Endothelial cell of umbilical vein (primary cell): ENCODE measurements at regions not wholly inside any gene's neighbourhood (a gene's known extent, or its start where the extent isn't known, plus 50 kb on each side); places are given as distances from the start of the nearest gene placed in this dataset.

Experiments used
- BruUV-seq: library from RNA; stranded (reverse); fragments of 400-500 nt; replicated peaks from 2 replicates; lab custom pipeline; 2021; lab: Mats Ljungman, UMichigan
- CTCF ChIA-PET: fragments of 300-600, 350-600 bp; sonication (Branson Sonifier 250); formaldehyde crosslinking; loops from one replicate; lab custom pipeline; 2021; ENCODE audit warnings: antibody characterized with exemption, inconsistent platforms; lab: Charles Lee
- POLR2A ChIA-PET: fragments of 300-600, 350-600 bp; sonication (Branson Sonifier 250); formaldehyde crosslinking; loops from one replicate; lab custom pipeline; 2021; ENCODE audit warnings: antibody characterized with exemption, inconsistent platforms; lab: Charles Lee
- DNase-seq: peaks from one replicate; pipeline ENCODE4 v3.0.0-alpha.2; 2011; ENCODE audit warnings: low read depth, low spot score
- FAIRE-seq: peaks from 2 replicates; lab custom pipeline; 2011; peaks lifted over from hg19 to GRCh38; lab: Jason Lieb, UNC
- H2AFZ ChIP-seq: 2 replicates; pipeline ENCODE4 v1.6.0; 2012; ENCODE audit warnings: low read depth, low read length, control low read depth, inconsistent platforms
- H3K27ac ChIP-seq: 2 replicates; pipeline ENCODE4 v1.5.1; 2011; ENCODE audit warnings: low read depth, mild to moderate bottlenecking, control low read depth, low read length, moderate library complexity; ENCODE audit not compliant: insufficient read depth
- H3K27me3 ChIP-seq, 2 experiments: 2 replicates each; pipeline versions ENCODE4 v1.6.0 to v1.6.1; 2011; ENCODE audit warnings: low read length in 2 of 2, mixed read lengths in 1 of 2; ENCODE audit not compliant: control insufficient read depth in 2 of 2, insufficient read depth in 2 of 2
- H3K36me3 ChIP-seq, 2 experiments: 2 replicates in 1 of 2; 3 replicates in 1 of 2; pipeline ENCODE4 v1.5.1; 2011; ENCODE audit warnings: low read length in 2 of 2, mild to moderate bottlenecking in 1 of 2, moderate library complexity in 1 of 2; ENCODE audit not compliant: control insufficient read depth in 2 of 2, insufficient read depth in 2 of 2; ENCODE audit errors: extremely low read depth in 1 of 2
- H3K4me1 ChIP-seq: 3 replicates; pipeline ENCODE4 v1.5.1; 2011; ENCODE audit warnings: mild to moderate bottlenecking, low read length; ENCODE audit not compliant: control insufficient read depth, insufficient read depth; ENCODE audit errors: extremely low read depth
- H3K4me2 ChIP-seq: 2 replicates; pipeline ENCODE4 v1.6.1; 2011; ENCODE audit warnings: low read length, control low read depth, mixed read lengths; ENCODE audit not compliant: insufficient read depth
- H3K4me3 ChIP-seq, 3 experiments: fragments of 200-600 bp in 1 of 3; sonication (generic), shearing (Covaris generic) in 1 of 3; replicated peaks in 1 of 3; 2 replicates each; pipeline ENCODE4 v1.5.1; 2011 to 2016; ENCODE audit warnings: control low read depth in 3 of 3, low read length in 3 of 3, mild to moderate bottlenecking in 2 of 3, inconsistent platforms in 1 of 3, low read depth in 1 of 3, moderate library complexity in 1 of 3; ENCODE audit not compliant: insufficient read depth in 1 of 3
- H3K79me2 ChIP-seq: 2 replicates; pipeline ENCODE4 v1.6.0; 2012; ENCODE audit warnings: low read length, inconsistent platforms; ENCODE audit not compliant: control insufficient read depth, insufficient read depth
- H3K9ac ChIP-seq: replicated peaks from 2 replicates; pipeline ENCODE3; 2011; ENCODE audit warnings: low read length, control low read depth; ENCODE audit not compliant: insufficient read depth; ENCODE audit errors: extremely low read depth
- H3K9me1 ChIP-seq: replicated peaks from 3 replicates; pipeline ENCODE4 v1.6.0; 2011; ENCODE audit warnings: mild to moderate bottlenecking, low read length; ENCODE audit not compliant: control insufficient read depth, insufficient read depth; ENCODE audit errors: extremely low read depth
- H3K9me3 ChIP-seq: replicated peaks from 2 replicates; pipeline ENCODE4 v1.5.1; 2012; ENCODE audit warnings: low read length, inconsistent platforms; ENCODE audit not compliant: control insufficient read depth, insufficient read depth
- H4K20me1 ChIP-seq: replicated peaks from 2 replicates; pipeline ENCODE3; 2011; ENCODE audit warnings: mild to moderate bottlenecking, low read length; ENCODE audit not compliant: control insufficient read depth, insufficient read depth; ENCODE audit errors: extremely low read depth
- EZH2 ChIP-seq: IDR thresholded peaks from 2 replicates; pipeline ENCODE4 v1.6.1; 2012; ENCODE audit warnings: borderline replicate concordance, low read depth, mild to moderate bottlenecking, moderate library complexity, low read length, inconsistent platforms; ENCODE audit not compliant: severe bottlenecking
- FOS ChIP-seq: IDR thresholded peaks from 2 replicates; pipeline ENCODE4 v1.6.1; 2011; ENCODE audit warnings: mild to moderate bottlenecking, low read length, moderate library complexity, borderline replicate concordance; ENCODE audit not compliant: insufficient read depth
- GATA2 ChIP-seq: IDR thresholded peaks from 2 replicates; pipeline ENCODE4 v1.7.0; 2011; ENCODE audit warnings: low read depth, mild to moderate bottlenecking, moderate library complexity, mixed read lengths, low read length; ENCODE audit not compliant: insufficient read length, insufficient read depth
- JUN ChIP-seq: IDR thresholded peaks from 2 replicates; pipeline ENCODE4 v1.6.1; 2011; ENCODE audit warnings: borderline replicate concordance, low read depth; ENCODE audit not compliant: insufficient read length, insufficient read depth
- MYC ChIP-seq: IDR thresholded peaks from one replicate; pipeline ENCODE4 v1.6.1; 2011; ENCODE audit warnings: mild to moderate bottlenecking, low read depth, low read length
- POLR2A ChIP-seq: IDR thresholded peaks from 2 replicates; pipeline ENCODE4 v1.6.1; 2012; ENCODE audit warnings: low read depth, mild to moderate bottlenecking, control low read depth, low read length
- POLR2AphosphoS5 ChIP-seq: IDR thresholded peaks from 2 replicates; pipeline ENCODE4 v1.6.1; 2012; ENCODE audit warnings: low read depth, mild to moderate bottlenecking, control low read depth, low read length, moderate library complexity; ENCODE audit not compliant: insufficient read depth
- dilution Hi-C: fragments of 300-500 bp; cut with MboI; formaldehyde crosslinking; loops from one replicate; pipeline ENCODE4 v1.15.0; 2019; ENCODE audit warnings: low sequenced_read_pairs; ENCODE audit not compliant: extremely low pct_ligation_motif_present
- intact Hi-C: fragments of 100-400 bp; cut with micrococcal nuclease; formaldehyde crosslinking; loops from one replicate; pipeline ENCODE4 v1.10.0; 2022
- TF ChIP-seq, protein P1 (sequence below): IDR thresholded peaks from 2 replicates; pipeline ENCODE4 v1.6.1; 2011; ENCODE audit not compliant: insufficient read depth, insufficient read length
- TF ChIP-seq, protein P2 (sequence below), 2 donors: IDR thresholded peaks; 1 replicate in 1 of 2; 2 replicates in 1 of 2; pipeline ENCODE4 v1.5.1; 2011; ENCODE audit warnings: low read length in 2 of 2, mild to moderate bottlenecking in 2 of 2, moderate library complexity in 2 of 2, control low read depth in 1 of 2, inconsistent platforms in 1 of 2, low read depth in 1 of 2; ENCODE audit not compliant: insufficient read depth in 1 of 2; ENCODE audit errors: extremely low read depth in 1 of 2

DNA sequence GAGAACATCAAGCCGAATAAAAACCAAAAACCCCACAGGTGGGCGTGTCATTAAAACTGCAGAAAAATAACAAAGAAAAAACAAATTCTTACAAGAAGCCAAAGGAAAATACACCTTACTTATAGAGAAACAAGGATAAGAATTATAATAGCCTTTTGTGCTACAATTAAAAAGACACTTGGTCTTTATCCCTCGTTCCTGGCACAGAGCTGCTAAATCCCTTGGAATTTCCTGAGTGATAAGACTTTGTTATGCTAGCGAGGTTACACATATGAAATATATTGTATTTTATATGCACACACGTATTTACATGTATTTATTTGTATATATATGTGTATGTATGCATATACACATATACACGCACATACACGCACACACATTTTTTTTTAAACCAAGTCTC, 325.3 kb upstream of the TFPI start:
- no peaks in the 10 kb centered on the region for H3K36me3 ChIP-seq
- dilution Hi-C loops: no loop called here
- H3K27ac ChIP-seq: no peak overlapping the region
- peaks cover 32% of the 10 kb centered on the region for H3K4me1 ChIP-seq
- POLR2A ChIA-PET: no interaction called here
- no peaks in the 10 kb centered on the region for H3K79me2 ChIP-seq
- no peaks in the 10 kb centered on the region for H3K27me3 ChIP-seq
- BruUV-seq: no TSS peak
- H3K4me2 ChIP-seq: peak overlapping the region; percentile 54
- no peaks in the 10 kb centered on the region for H3K9me1 ChIP-seq
- peak; percentile 68 for FAIRE-seq
- TF ChIP-seq GATA2 (peak; percentile 26), POLR2AphosphoS5 (no peak)
- no peaks in the 10 kb centered on the region for H3K9me3 ChIP-seq
- intact Hi-C loops: loop anchor here (5.0 kb wide), 3 partner anchors 83 to 443 kb away; partner anchors contain the start of gene GULP1
- H3K4me3 ChIP-seq: no peak overlapping the region
- no peak overlapping the region for H2AFZ ChIP-seq
- no peaks in the 10 kb centered on the region for H4K20me1 ChIP-seq
- CTCF ChIA-PET: interaction anchor here (1.2 to 1.5 kb wide), 4 partner anchors 10 to 37 kb away, joined by 3 to 5 read pairs (median 4); no protein-coding TSS in a partner anchor
- H3K9ac ChIP-seq: no peak overlapping the region
- peak; percentile 50 for DNase-seq

DNA sequence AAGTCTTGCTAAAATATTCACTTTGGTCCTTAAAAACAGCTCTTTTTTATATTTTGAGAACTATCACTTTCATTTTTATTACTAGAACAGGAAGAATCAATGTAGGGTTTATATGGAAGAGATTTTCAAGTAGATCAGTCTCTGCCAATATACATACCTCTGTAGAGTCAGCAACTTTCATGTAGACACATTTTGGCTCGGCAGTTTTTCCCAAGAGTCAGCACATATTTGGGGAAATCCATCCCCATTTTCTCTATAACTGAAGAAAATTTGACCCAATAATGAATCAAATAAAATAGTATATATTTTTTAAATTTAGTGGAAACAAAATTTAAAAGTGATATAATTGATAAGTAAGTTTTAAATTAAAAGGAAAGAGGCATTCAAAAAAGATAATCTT, 329.8 kb upstream of the TFPI start:
- dilution Hi-C loops: no loop called here
- no peak for DNase-seq
- no peak overlapping the region for H3K4me2 ChIP-seq

More for the DNA sequence above, 329.8 kb upstream of the TFPI start:
- Histone ChIP-seq H3K9me1 (no peaks in the 10 kb centered on the region), H3K27ac (no peak overlapping the region), H3K9me3 (no peaks in the 10 kb centered on the region), H3K4me1 (peaks cover 6% of the 10 kb centered on the region), H3K27me3 (no peaks in the 10 kb centered on the region), H4K20me1 (no peaks in the 10 kb centered on the region), H3K79me2 (no peaks in the 10 kb centered on the region), H3K36me3 (no peaks in the 10 kb centered on the region), H3K9ac (no peak overlapping the region), H2AFZ (no peak overlapping the region), H3K4me3 (no peak overlapping the region)
- CTCF ChIA-PET: interaction anchor here (1.4 kb wide), 1 partner anchor 640 kb away, joined by 3 read pairs; no protein-coding TSS in a partner anchor
- POLR2A ChIA-PET: no interaction called here
- FAIRE-seq: no peak
- intact Hi-C loops: no loop called here
- no TSS peak for BruUV-seq
- TF ChIP-seq MYC: no peak
- TF ChIP-seq, protein P1, sequence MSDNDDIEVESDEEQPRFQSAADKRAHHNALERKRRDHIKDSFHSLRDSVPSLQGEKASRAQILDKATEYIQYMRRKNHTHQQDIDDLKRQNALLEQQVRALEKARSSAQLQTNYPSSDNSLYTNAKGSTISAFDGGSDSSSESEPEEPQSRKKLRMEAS: no peak
- no peak for TF ChIP-seq GATA2
- no peak for TF ChIP-seq EZH2
- no peak for TF ChIP-seq POLR2AphosphoS5
- no peak for TF ChIP-seq POLR2A
- no peak for TF ChIP-seq FOS
- TF ChIP-seq JUN: no peak
- TF ChIP-seq, protein P2, sequence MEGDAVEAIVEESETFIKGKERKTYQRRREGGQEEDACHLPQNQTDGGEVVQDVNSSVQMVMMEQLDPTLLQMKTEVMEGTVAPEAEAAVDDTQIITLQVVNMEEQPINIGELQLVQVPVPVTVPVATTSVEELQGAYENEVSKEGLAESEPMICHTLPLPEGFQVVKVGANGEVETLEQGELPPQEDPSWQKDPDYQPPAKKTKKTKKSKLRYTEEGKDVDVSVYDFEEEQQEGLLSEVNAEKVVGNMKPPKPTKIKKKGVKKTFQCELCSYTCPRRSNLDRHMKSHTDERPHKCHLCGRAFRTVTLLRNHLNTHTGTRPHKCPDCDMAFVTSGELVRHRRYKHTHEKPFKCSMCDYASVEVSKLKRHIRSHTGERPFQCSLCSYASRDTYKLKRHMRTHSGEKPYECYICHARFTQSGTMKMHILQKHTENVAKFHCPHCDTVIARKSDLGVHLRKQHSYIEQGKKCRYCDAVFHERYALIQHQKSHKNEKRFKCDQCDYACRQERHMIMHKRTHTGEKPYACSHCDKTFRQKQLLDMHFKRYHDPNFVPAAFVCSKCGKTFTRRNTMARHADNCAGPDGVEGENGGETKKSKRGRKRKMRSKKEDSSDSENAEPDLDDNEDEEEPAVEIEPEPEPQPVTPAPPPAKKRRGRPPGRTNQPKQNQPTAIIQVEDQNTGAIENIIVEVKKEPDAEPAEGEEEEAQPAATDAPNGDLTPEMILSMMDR (IDR thresholded peaks at IDR 0.05; ENCODE audit: extremely low read depth in 1 of 2, insufficient read depth in 1 of 2, low read depth in 1 of 2, low read length in 2 of 2): no peak
